ENCODE measurements at regions not wholly inside any gene's neighbourhood (a gene's known extent, or its start where the extent isn't known, plus 50 kb on each side); places are given as distances from the start of the nearest gene placed in this dataset.

GRCh38 chr4:38591617-38592337, 72.2 kb upstream of the KLF3 start:
- DNase-seq (ENCODE audit: low read depth), result no peak

DNA sequence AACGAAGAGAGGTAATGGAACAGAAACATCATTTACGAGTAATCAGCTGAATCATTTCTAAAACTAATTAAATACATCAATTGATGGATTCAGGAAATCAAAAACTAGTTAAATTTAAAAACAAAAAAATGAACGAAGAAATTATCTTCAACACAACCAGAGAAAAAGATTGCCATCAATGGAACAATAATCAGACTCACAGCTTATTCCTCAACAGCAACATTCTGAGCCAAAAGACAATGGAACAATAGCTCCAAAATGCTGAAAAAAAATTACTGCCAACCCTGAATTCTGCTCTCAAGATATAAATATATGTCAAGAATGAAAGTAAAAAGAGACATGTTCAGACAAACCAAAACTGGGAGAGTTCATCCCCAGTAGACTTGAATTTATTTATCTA, 65.5 kb upstream of the KLF3 start:
- no peak for DNase-seq (ENCODE audit: low read depth)

DNA sequence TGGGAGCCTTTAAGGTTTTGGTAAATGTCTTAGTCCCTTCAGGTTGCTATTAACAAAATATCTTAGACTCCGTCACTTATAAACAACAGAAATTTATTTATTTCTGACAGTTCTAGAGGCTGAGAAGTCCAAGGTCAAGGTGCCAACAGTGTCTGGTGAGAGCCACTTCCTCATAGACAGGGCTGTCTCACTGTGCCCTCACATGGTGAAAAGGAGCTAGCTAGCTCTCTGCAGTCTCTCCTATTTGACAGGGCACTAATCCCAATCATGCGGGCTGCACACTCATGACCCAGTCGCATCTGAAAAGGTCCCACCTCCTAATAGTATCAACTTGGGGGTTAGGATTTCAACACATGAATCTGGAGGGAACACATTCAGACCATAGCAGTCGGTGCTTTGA, 63.4 kb upstream of the KLF3 start:
- DNase-seq (ENCODE audit: low read depth), result no peak

GRCh38 chr4:38601244-38601915, 62.6 kb upstream of the KLF3 start:
- peak; percentile 47 for DNase-seq (ENCODE audit: low read depth)

GRCh38 chr4:38601916-38602291, 62.1 kb upstream of the KLF3 start:
- DNase-seq (ENCODE audit: low read depth), result no peak

GRCh38 chr4:38603652-38604051, 60.3 kb upstream of the KLF3 start:
- no peak for DNase-seq (ENCODE audit: low read depth)

- DNase-seq (ENCODE audit: low read depth), result no peak
Measured at GRCh38 chr4:38605181-38605752, 58.7 kb upstream of the KLF3 start.

GRCh38 chr4:38605753-38606586, 58.0 kb upstream of the KLF3 start:
- no peak for DNase-seq (ENCODE audit: low read depth)

DNA sequence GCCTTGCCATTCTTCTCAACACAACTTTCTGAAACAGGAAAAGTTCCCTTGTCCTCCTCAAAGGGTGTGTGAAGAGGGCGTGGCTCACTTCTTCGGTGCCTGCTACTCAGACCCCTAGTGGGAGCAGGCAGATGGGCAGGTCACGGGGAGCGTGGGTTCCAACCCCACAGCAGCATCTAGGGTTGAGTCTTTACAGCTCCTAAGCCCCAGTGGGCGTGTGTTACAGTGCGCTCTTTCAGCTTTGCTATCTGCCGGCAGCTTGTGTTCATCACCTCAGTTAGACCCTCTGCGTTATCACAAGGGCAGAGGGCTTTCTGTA, 57.5 kb upstream of the KLF3 start:
- no peak for DNase-seq (ENCODE audit: low read depth)

DNA sequence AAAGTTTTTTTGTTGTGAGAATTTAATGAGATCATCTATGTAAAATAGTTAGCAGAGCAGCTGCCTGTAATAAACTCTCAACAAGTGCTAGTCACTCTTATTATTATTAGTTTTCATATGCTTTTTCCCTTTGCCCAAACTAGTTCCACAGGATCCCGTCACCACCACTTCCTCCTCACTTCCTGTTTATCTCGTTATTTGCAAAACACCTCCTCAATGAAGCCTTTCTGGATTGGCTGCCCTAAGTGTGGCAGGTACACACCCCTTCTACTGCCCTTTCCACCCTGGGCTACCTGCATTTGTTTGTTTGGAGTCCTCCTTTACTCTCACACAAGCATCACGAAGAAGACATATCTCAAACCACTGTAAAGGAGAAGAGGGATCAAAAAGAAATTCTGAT, 54.4 kb upstream of the KLF3 start:
- DNase-seq (ENCODE audit: low read depth), result no peak

DNA sequence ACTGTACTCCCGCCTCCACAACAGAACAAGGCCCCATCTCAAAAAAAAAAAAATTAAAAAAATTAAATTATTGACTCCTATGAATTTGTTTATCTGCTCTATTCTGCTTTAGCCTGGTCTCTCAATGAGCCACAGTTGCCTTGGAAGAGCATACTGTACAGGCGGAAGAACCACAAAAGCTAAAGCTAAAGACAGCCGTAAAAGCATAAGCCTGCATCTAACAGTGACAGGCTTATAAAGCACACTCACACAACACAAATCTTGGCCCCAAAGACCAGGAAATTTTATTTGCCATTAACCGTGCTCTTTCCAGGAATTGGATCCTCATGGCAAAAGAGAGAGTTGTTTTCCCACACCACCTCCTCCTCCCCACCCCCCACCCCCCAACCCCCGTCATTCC, 53.5 kb upstream of the KLF3 start:
- no peak for DNase-seq (ENCODE audit: low read depth)

DNA sequence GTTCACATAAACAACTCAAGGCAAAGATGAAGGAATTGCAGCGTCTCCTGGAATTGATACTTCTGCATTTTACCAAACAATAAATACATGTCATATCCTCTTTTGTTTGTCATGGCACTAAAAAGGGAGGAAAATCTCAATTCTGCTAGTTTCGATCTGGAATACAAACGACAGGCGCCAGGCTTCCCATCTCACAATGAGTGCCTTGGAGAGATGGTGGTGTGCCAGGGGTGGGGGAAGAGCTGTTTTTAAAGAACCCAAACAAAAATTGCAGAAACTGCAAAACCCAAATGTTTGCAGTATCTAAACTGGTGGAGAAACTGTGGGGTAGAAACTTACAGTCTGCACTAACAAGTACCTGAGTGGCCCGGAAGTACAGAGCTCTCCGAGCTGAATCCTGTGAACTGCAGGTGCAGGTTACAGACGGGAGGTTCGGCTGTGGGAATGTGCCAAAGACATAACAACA, 53.0 kb upstream of the KLF3 start:
- no peak for DNase-seq (ENCODE audit: low read depth)

- no peak for DNase-seq (ENCODE audit: low read depth)
Measured at GRCh38 chr4:38611676-38612075, 52.3 kb upstream of the KLF3 start.

DNA sequence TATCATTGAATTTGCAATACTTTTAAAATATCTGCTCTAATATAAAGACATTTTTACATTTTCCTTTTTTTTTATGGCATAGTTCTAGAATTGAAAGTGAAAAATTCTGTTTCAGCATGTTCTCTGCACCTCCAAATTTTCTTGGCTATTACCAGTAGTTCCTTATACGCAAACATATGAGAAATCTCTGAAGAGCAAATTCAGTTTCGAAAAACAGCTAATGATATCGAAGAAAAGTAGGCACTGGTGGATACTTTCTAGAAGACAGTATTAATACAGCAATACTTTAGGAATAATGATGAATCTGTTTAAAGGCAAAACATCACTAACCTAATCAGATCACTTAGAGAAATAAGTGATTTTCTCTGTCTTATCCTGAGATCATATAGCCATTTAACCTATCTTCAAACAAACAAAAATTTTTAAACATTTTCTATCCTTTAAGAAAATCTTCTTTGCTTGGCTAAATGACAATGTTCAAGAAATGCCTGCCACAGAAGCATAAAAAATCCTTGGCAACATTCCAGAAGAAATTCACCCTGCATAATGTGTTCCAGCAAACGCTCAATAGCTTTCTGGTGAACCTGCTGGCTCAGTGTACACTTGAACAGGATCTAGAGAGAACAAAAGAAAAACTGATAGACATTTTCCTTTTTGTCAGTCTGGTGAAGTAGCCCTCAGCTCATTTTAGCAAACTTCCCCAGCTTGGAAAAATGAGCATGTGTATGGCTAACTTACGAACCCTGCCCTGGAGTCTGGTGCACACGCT, 51.2 kb upstream of the KLF3 start:
- no peak for DNase-seq (ENCODE audit: low read depth)

All from Daoy (cell line).